Femur (tissue), 1 donor: ENCODE measurements at regions not wholly inside any gene's neighbourhood (a gene's known extent, or its start where the extent isn't known, plus 50 kb on each side); places are given as distances from the start of the nearest gene placed in this dataset.

Experiments used
- DNase-seq: peaks from one replicate; pipeline ENCODE4 v3.0.0-alpha.2; 2017

GRCh38 chr21:24188506-24188905 is 1418.8 kb downstream of the MRPL39 start:
- DNase-seq: no peak

GRCh38 chr21:24183077-24183476 is 1424.2 kb downstream of the MRPL39 start:
- peak; percentile 17 for DNase-seq

- DNase-seq: no peak
These were observed 1428.2 kb downstream of the MRPL39 start for GRCh38 chr21:24179110-24179509.

- no peak for DNase-seq
These were observed 1432.2 kb downstream of the MRPL39 start for GRCh38 chr21:24175106-24175505.

GRCh38 chr21:24171736-24172135 is 1435.5 kb downstream of the MRPL39 start:
- DNase-seq: no peak

- DNase-seq: no peak
These were observed 1443.7 kb downstream of the MRPL39 start for GRCh38 chr21:24163539-24163938.

GRCh38 chr21:24160528-24160927 is 1446.8 kb downstream of the MRPL39 start:
- DNase-seq: no peak

GRCh38 chr21:24153137-24153536 is 1454.1 kb downstream of the MRPL39 start:
- no peak for DNase-seq

- no peak for DNase-seq
These were observed 1456.5 kb downstream of the MRPL39 start for GRCh38 chr21:24150753-24151152.

- DNase-seq: no peak
These were observed 1458.8 kb downstream of the MRPL39 start for GRCh38 chr21:24148461-24148860.

GRCh38 chr21:24147674-24148073 is 1459.6 kb downstream of the MRPL39 start:
- no peak for DNase-seq

GRCh38 chr21:24131056-24131455 is 1476.2 kb downstream of the MRPL39 start:
- no peak for DNase-seq

- DNase-seq: no peak
These were observed 1479.6 kb downstream of the MRPL39 start for GRCh38 chr21:24127651-24128050.

- no peak for DNase-seq
These were observed 1483.5 kb downstream of the MRPL39 start for GRCh38 chr21:24123785-24124184.

- DNase-seq: no peak
These were observed 1488.4 kb downstream of the MRPL39 start for GRCh38 chr21:24118738-24119459.

- DNase-seq: no peak
These were observed 1492.1 kb downstream of the MRPL39 start for GRCh38 chr21:24115141-24115540.

- no peak for DNase-seq
These were observed 1495.3 kb downstream of the MRPL39 start for GRCh38 chr21:24112020-24112419.

GRCh38 chr21:24110846-24111245 is 1496.4 kb downstream of the MRPL39 start:
- DNase-seq: no peak

GRCh38 chr21:24097181-24097580 is 1510.1 kb downstream of the MRPL39 start:
- no peak for DNase-seq

- DNase-seq: no peak
These were observed 1510.6 kb downstream of the MRPL39 start for GRCh38 chr21:24096651-24097050.

- no peak for DNase-seq
These were observed 1514.2 kb downstream of the MRPL39 start for GRCh38 chr21:24093032-24093431.

GRCh38 chr21:24076179-24076578 is 1531.1 kb downstream of the MRPL39 start:
- no peak for DNase-seq

- no peak for DNase-seq
These were observed 1551.6 kb downstream of the MRPL39 start for GRCh38 chr21:24055696-24056095.

GRCh38 chr21:24050231-24050630 is 1557.0 kb downstream of the MRPL39 start:
- no peak for DNase-seq

- no peak for DNase-seq
These were observed 1560.3 kb downstream of the MRPL39 start for GRCh38 chr21:24046829-24047443.
